GM23248 (cell line): ENCODE measurements at regions not wholly inside any gene's neighbourhood (a gene's known extent, or its start where the extent isn't known, plus 50 kb on each side); places are given as distances from the start of the nearest gene placed in this dataset.

Source experiments
- DNase-seq: peaks from one replicate; pipeline ENCODE4 v3.0.0-alpha.2; 2015
- H2AFZ ChIP-seq: fragments of 200-600 bp; sonication (generic); 2 replicates; pipeline ENCODE4 v1.6.1; 2016; ENCODE audit warnings: antibody characterized with exemption
- H3F3A ChIP-seq: fragments of 200-600 bp; sonication (generic); 2 replicates; pipeline ENCODE4 v1.6.1; 2016; ENCODE audit warnings: mild to moderate bottlenecking, antibody characterized with exemption, mixed run types; ENCODE audit not compliant: insufficient read depth
- H3K27ac ChIP-seq: fragments of 200-600 bp; sonication (generic); 2 replicates; pipeline ENCODE4 v1.5.1; 2016; ENCODE audit warnings: mild to moderate bottlenecking
- H3K27me3 ChIP-seq: fragments of 200-600 bp; sonication (generic); replicated peaks from 2 replicates; pipeline ENCODE4 v1.6.1; 2016; ENCODE audit warnings: mild to moderate bottlenecking; ENCODE audit not compliant: insufficient read depth
- H3K36me3 ChIP-seq: fragments of 200-600 bp; sonication (generic); 2 replicates; pipeline ENCODE4 v1.6.1; 2016; ENCODE audit warnings: low read depth, mild to moderate bottlenecking
- H3K4me1 ChIP-seq: fragments of 200-600 bp; sonication (generic); 2 replicates; pipeline ENCODE4 v1.6.1; 2016; ENCODE audit warnings: mild to moderate bottlenecking; ENCODE audit not compliant: insufficient read depth
- H3K4me2 ChIP-seq: fragments of 200-600 bp; sonication (generic); one replicate; pipeline ENCODE4 v1.6.1; 2016; ENCODE audit warnings: mild to moderate bottlenecking; ENCODE audit not compliant: unreplicated experiment
- H3K4me3 ChIP-seq: fragments of 200-600 bp; sonication (generic); 2 replicates; pipeline ENCODE4 v1.5.1; 2016; ENCODE audit warnings: mild to moderate bottlenecking
- H3K79me2 ChIP-seq: fragments of 200-600 bp; sonication (generic); 2 replicates; pipeline ENCODE4 v1.6.1; 2016; ENCODE audit warnings: mild to moderate bottlenecking; ENCODE audit not compliant: insufficient read depth
- H3K9ac ChIP-seq: fragments of 200-600 bp; sonication (generic); 2 replicates; pipeline ENCODE4 v1.6.1; 2016; ENCODE audit warnings: mild to moderate bottlenecking
- H3K9me2 ChIP-seq: fragments of 200-600 bp; sonication (generic); 2 replicates; pipeline ENCODE4 v1.6.1; 2016; ENCODE audit warnings: mixed run types, mild to moderate bottlenecking, moderate library complexity; ENCODE audit not compliant: insufficient read depth
- H3K9me3 ChIP-seq: fragments of 200-600 bp; sonication (generic); one replicate; pipeline ENCODE4 v1.6.1; 2017; ENCODE audit warnings: low read depth
- H4K20me1 ChIP-seq: fragments of 200-600 bp; sonication (generic); 2 replicates; pipeline ENCODE4 v1.6.0; 2016; ENCODE audit not compliant: insufficient read depth
- EZH2 ChIP-seq: fragments of 200-600 bp; sonication (generic); IDR thresholded peaks from 2 replicates; pipeline ENCODE4 v1.6.1; 2018; ENCODE audit warnings: antibody characterized with exemption, mild to moderate bottlenecking; ENCODE audit not compliant: insufficient read depth, poor library complexity, severe bottlenecking
- EZH2phosphoT487 ChIP-seq: fragments of 200-600 bp; sonication (generic); IDR thresholded peaks from 2 replicates; pipeline ENCODE4 v1.6.1; 2018; ENCODE audit warnings: antibody characterized with exemption, moderate library complexity, mild to moderate bottlenecking, low read depth; ENCODE audit not compliant: insufficient read depth
- WGBS, 2 experiments: methylation state at CpG; one replicate each; pipeline ENCODE4 v1.1.6; 2015 to 2017; ENCODE audit warnings: low lambda C conversion rate in 2 of 2, low coverage in 1 of 2; ENCODE audit errors: missing lambda C conversion rate in 2 of 2; 5-methylcytosine and 5-hydroxymethylcytosine counted together
- in situ Hi-C: fragments of 300-500 bp; cut with MboI; formaldehyde crosslinking; loops from 2 replicates; pipeline ENCODE4 v1.15.0; 2020

- H3K36me3 ChIP-seq, result no peaks in the 10 kb centered on the region
- H3K9me2 ChIP-seq, result no peaks in the 10 kb centered on the region
- H3K9me3 ChIP-seq, result no peaks in the 10 kb centered on the region
- DNase-seq, result no peak
- in situ Hi-C loops, result no loop called here
- no peak for TF ChIP-seq EZH2phosphoT487
- TF ChIP-seq EZH2, result no peak
- WGBS, 2 experiments, result 74% methylated on average over 6 of the region's 6 CpGs
- H3K9ac ChIP-seq, result no peak overlapping the region
- H4K20me1 ChIP-seq, result no peaks in the 10 kb centered on the region
- no peak overlapping the region for H2AFZ ChIP-seq
- H3K4me3 ChIP-seq, result no peak overlapping the region
- no peaks in the 10 kb centered on the region for H3K27me3 ChIP-seq
- H3F3A ChIP-seq, result no peaks in the 10 kb centered on the region
- no peak overlapping the region for H3K4me2 ChIP-seq
- H3K79me2 ChIP-seq, result no peaks in the 10 kb centered on the region
- H3K4me1 ChIP-seq, result no peaks in the 10 kb centered on the region
- no peak overlapping the region for H3K27ac ChIP-seq
These were observed 74.8 kb upstream of the SALL1 start for GRCh38 chr16:51225878-51226277.

- H3K4me1 ChIP-seq, result no peaks in the 10 kb centered on the region
- WGBS, 2 experiments, result 67 to 80% methylated on average over 2 of the region's 2 CpGs
These were observed 73.2 kb upstream of the SALL1 start for GRCh38 chr16:51224317-51224716.

GRCh38 chr16:51222016-51222415 is 70.9 kb upstream of the SALL1 start:
- no peaks in the 10 kb centered on the region for H3K9me2 ChIP-seq

More at GRCh38 chr16:51224317-51224716, 73.2 kb upstream of the SALL1 start:
- Histone ChIP-seq H4K20me1 (no peaks in the 10 kb centered on the region), H3F3A (no peaks in the 10 kb centered on the region), H3K36me3 (no peaks in the 10 kb centered on the region), H3K9me3 (no peaks in the 10 kb centered on the region), H3K79me2 (no peaks in the 10 kb centered on the region), H3K9me2 (no peaks in the 10 kb centered on the region), H3K9ac (no peak overlapping the region), H2AFZ (no peak overlapping the region), H3K27ac (no peak overlapping the region), H3K4me3 (no peak overlapping the region), H3K4me2 (no peak overlapping the region), H3K27me3 (no peaks in the 10 kb centered on the region)
- in situ Hi-C loops, result no loop called here
- no peak for DNase-seq
- TF ChIP-seq EZH2phosphoT487 (no peak), EZH2 (no peak)

GRCh38 chr16:51211148-51211547 is 60.1 kb upstream of the SALL1 start:
- DNase-seq, result no peak
- H3K9me2 ChIP-seq, result no peaks in the 10 kb centered on the region
- no peak overlapping the region for H3K4me2 ChIP-seq
- H2AFZ ChIP-seq, result no peak overlapping the region
- in situ Hi-C loops, result no loop called here
- H3K4me3 ChIP-seq, result no peak overlapping the region
- H3K27me3 ChIP-seq, result no peaks in the 10 kb centered on the region
- no peaks in the 10 kb centered on the region for H3K36me3 ChIP-seq
- no peak overlapping the region for H3K9ac ChIP-seq
- H3F3A ChIP-seq, result no peaks in the 10 kb centered on the region
- TF ChIP-seq EZH2phosphoT487, result no peak
- TF ChIP-seq EZH2, result no peak
- 71 to 79% methylated on average over 2 of the region's 2 CpGs for WGBS, 2 experiments
- H3K79me2 ChIP-seq, result no peaks in the 10 kb centered on the region
- H4K20me1 ChIP-seq, result no peaks in the 10 kb centered on the region
- no peaks in the 10 kb centered on the region for H3K4me1 ChIP-seq
- no peaks in the 10 kb centered on the region for H3K9me3 ChIP-seq
- H3K27ac ChIP-seq, result no peak overlapping the region

More at GRCh38 chr16:51222016-51222415, 70.9 kb upstream of the SALL1 start:
- no peak overlapping the region for H3K4me3 ChIP-seq
- no peak overlapping the region for H2AFZ ChIP-seq
- H3K36me3 ChIP-seq, result no peaks in the 10 kb centered on the region
- H3K79me2 ChIP-seq, result no peaks in the 10 kb centered on the region
- no peaks in the 10 kb centered on the region for H3K4me1 ChIP-seq
- no peak overlapping the region for H3K9ac ChIP-seq
- 66 to 81% methylated on average over 6 of the region's 6 CpGs for WGBS, 2 experiments
- H3K9me3 ChIP-seq, result no peaks in the 10 kb centered on the region
- no peak for TF ChIP-seq EZH2phosphoT487
- no peak for DNase-seq
- no peaks in the 10 kb centered on the region for H3K27me3 ChIP-seq
- H3K4me2 ChIP-seq, result no peak overlapping the region
- H4K20me1 ChIP-seq, result no peaks in the 10 kb centered on the region
- H3K27ac ChIP-seq, result no peak overlapping the region
- in situ Hi-C loops, result no loop called here
- no peaks in the 10 kb centered on the region for H3F3A ChIP-seq

- no peak overlapping the region for H3K4me3 ChIP-seq
- H3K27ac ChIP-seq, result no peak overlapping the region
- in situ Hi-C loops, result no loop called here
- no peak overlapping the region for H3K4me2 ChIP-seq
- no peaks in the 10 kb centered on the region for H3K79me2 ChIP-seq
- H4K20me1 ChIP-seq, result no peaks in the 10 kb centered on the region
- H3K36me3 ChIP-seq, result no peaks in the 10 kb centered on the region
- no peaks in the 10 kb centered on the region for H3K9me3 ChIP-seq
- no peak for DNase-seq
- no peaks in the 10 kb centered on the region for H3K9me2 ChIP-seq
- H2AFZ ChIP-seq, result no peak overlapping the region
- TF ChIP-seq EZH2phosphoT487, result no peak
- no peaks in the 10 kb centered on the region for H3K4me1 ChIP-seq
- WGBS, 2 experiments, result 31 to 46% methylated on average over 2 of the region's 2 CpGs
- H3K27me3 ChIP-seq, result no peaks in the 10 kb centered on the region
- no peak overlapping the region for H3K9ac ChIP-seq
- H3F3A ChIP-seq, result no peaks in the 10 kb centered on the region
These were observed 59.0 kb upstream of the SALL1 start for GRCh38 chr16:51210087-51210486.
